HCT116 (cell line): ENCODE measurements at regions not wholly inside any gene's neighbourhood (a gene's known extent, or its start where the extent isn't known, plus 50 kb on each side); places are given as distances from the start of the nearest gene placed in this dataset.

Experiments used
- ATAC-seq: fragments of 200-7000 bp; cut with Tn5 transposase; 2 replicates; pipeline ENCODE4 v1.9.1; 2020; ENCODE audit warnings: mild to moderate bottlenecking, moderate library complexity
- BruUV-seq: library from RNA; stranded (reverse); fragments of 400-500 nt; replicated peaks from 2 replicates; lab custom pipeline; 2021; lab: Mats Ljungman, UMichigan
- CTCF ChIA-PET: fragments of 300-600 bp; sonication (Branson Sonifier 250); formaldehyde crosslinking; loops from one replicate; lab custom pipeline; 2021; ENCODE audit warnings: antibody characterized with exemption; lab: Charles Lee
- POLR2A ChIA-PET: fragments of 300-600, 350-600 bp; sonication (Branson Sonifier 250); formaldehyde crosslinking; loops from one replicate; lab custom pipeline; 2021; ENCODE audit warnings: antibody characterized with exemption; lab: Charles Lee
- RAD21 ChIA-PET, 2 experiments: fragments of 300-600 bp; sonication (Branson Sonifier 250); formaldehyde crosslinking; loops; one replicate each; lab custom pipeline; 2023; ENCODE audit warnings: low total read pairs in 2 of 2; ENCODE audit not compliant: uncharacterized antibody in 2 of 2, unreplicated experiment in 2 of 2, low non-redundant PET in 1 of 2; lab: Charles Lee
- DNase-seq: peaks from one replicate; pipeline ENCODE4 v3.0.0-alpha.2; 2010; ENCODE audit warnings: low read depth, low spot score
- H2AFZ ChIP-seq: fragments of 200-600 bp; shearing (Covaris generic), sonication (generic); 2 replicates; pipeline ENCODE4 v1.6.1; 2017; ENCODE audit warnings: low read depth, mixed run types, mixed read lengths, antibody characterized with exemption, low read length; ENCODE audit not compliant: poor library complexity, severe bottlenecking
- H3K27ac ChIP-seq: 2 replicates; pipeline ENCODE4 v1.5.1; 2012; ENCODE audit warnings: low read depth, low read length
- H3K27me3 ChIP-seq: fragments of 200-600 bp; sonication (generic); 2 replicates; pipeline ENCODE4 v1.6.1; 2016; ENCODE audit warnings: mixed run types, low read length, mixed read lengths; ENCODE audit not compliant: insufficient read depth
- H3K36me3 ChIP-seq, 2 experiments: fragments of 200-500 bp in 1 of 2; fragments of 200-600 bp in 1 of 2; sonication (Bioruptor generic) in 1 of 2; sonication (generic) in 1 of 2; 2 replicates each; pipeline versions ENCODE4 v1.5.1 to v1.6.1; 2014 to 2016; ENCODE audit warnings: low read length in 2 of 2, inconsistent platforms in 1 of 2, mixed read lengths in 1 of 2, mixed run types in 1 of 2; ENCODE audit not compliant: insufficient read depth in 2 of 2, control insufficient read depth in 1 of 2
- H3K4me1 ChIP-seq, 2 experiments: fragments of 200-600 bp in 1 of 2; sonication (generic) in 1 of 2; 2 replicates each; pipeline versions ENCODE4 v1.5.1 to v1.6.1; 2012 to 2017; ENCODE audit warnings: low read length in 2 of 2, inconsistent platforms in 1 of 2, mild to moderate bottlenecking in 1 of 2, mixed read lengths in 1 of 2, mixed run types in 1 of 2, moderate library complexity in 1 of 2; ENCODE audit not compliant: insufficient read depth in 2 of 2, control insufficient read depth in 1 of 2
- H3K4me2 ChIP-seq: fragments of 200-600 bp; sonication (generic); 2 replicates; pipeline ENCODE4 v1.6.1; 2017; ENCODE audit warnings: mixed run types, low read length, mixed read lengths
- H3K4me3 ChIP-seq, 2 experiments: fragments of 200-600 bp in 1 of 2; sonication (generic) in 1 of 2; replicated peaks in 1 of 2; 2 replicates each; pipeline ENCODE4 v1.5.1; 2011 to 2016; ENCODE audit warnings: low read length in 2 of 2, control low read depth in 1 of 2, low read depth in 1 of 2, mild to moderate bottlenecking in 1 of 2, mixed read lengths in 1 of 2, mixed run types in 1 of 2
- H3K79me2 ChIP-seq: fragments of 200-600 bp; sonication (generic); 2 replicates; pipeline ENCODE4 v1.6.1; 2017; ENCODE audit warnings: mild to moderate bottlenecking, mixed run types, low read length, moderate library complexity, mixed read lengths; ENCODE audit not compliant: insufficient read depth
- H3K9ac ChIP-seq: fragments of 200-600 bp; sonication (generic); 2 replicates; pipeline ENCODE4 v1.6.1; 2016; ENCODE audit warnings: low read length, mixed read lengths
- H3K9me2 ChIP-seq: fragments of 200-600 bp; sonication (generic), shearing (Covaris generic); 2 replicates; pipeline ENCODE4 v1.6.1; 2017; ENCODE audit warnings: mixed run types, mild to moderate bottlenecking, moderate library complexity; ENCODE audit not compliant: insufficient read depth
- H3K9me3 ChIP-seq, 2 experiments: fragments of 200-500 bp in 1 of 2; fragments of 200-600 bp in 1 of 2; sonication (Bioruptor generic) in 1 of 2; sonication (generic) in 1 of 2; 2 replicates each; pipeline ENCODE4 v1.6.1; 2014 to 2017; ENCODE audit warnings: low read length in 2 of 2, mixed read lengths in 2 of 2, inconsistent platforms in 1 of 2, low read depth in 1 of 2, mild to moderate bottlenecking in 1 of 2, mixed run types in 1 of 2, moderate library complexity in 1 of 2; ENCODE audit not compliant: control insufficient read depth in 1 of 2, insufficient read depth in 1 of 2
- H4K20me1 ChIP-seq: fragments of 200-600 bp; sonication (generic), shearing (Covaris generic); 2 replicates; pipeline ENCODE4 v1.6.1; 2017; ENCODE audit warnings: mixed run types, mild to moderate bottlenecking, moderate library complexity; ENCODE audit not compliant: insufficient read depth
- ATF3 ChIP-seq: IDR thresholded peaks from 2 replicates; pipeline ENCODE4 v1.6.1; 2012
- CBX3 ChIP-seq: IDR thresholded peaks from 2 replicates; pipeline ENCODE4 v1.6.1; 2012; ENCODE audit warnings: low read depth
- CEBPB ChIP-seq: IDR thresholded peaks from 2 replicates; pipeline ENCODE4 v1.6.1; 2012; ENCODE audit warnings: low read depth
- CTCF ChIP-seq, 3 experiments: fragments of 200-600 bp in 1 of 3; sonication (generic) in 1 of 3; IDR thresholded peaks in 2 of 3; conservative IDR thresholded peaks in 1 of 3; 2 replicates each; pipeline ENCODE4 v1.5.1; 2012 to 2017; ENCODE audit warnings: low read depth in 2 of 3, low read length in 2 of 3, antibody characterized with exemption in 1 of 3, borderline replicate concordance in 1 of 3, control low read depth in 1 of 3, mild to moderate bottlenecking in 1 of 3, mixed read lengths in 1 of 3, mixed run types in 1 of 3, moderate library complexity in 1 of 3; ENCODE audit not compliant: insufficient read depth in 1 of 3
- EGR1 ChIP-seq: IDR thresholded peaks from 2 replicates; pipeline ENCODE4 v1.6.1; 2012; ENCODE audit warnings: low read depth
- ELF1 ChIP-seq: IDR thresholded peaks from 2 replicates; pipeline ENCODE4 v1.6.1; 2012; ENCODE audit warnings: low read depth, borderline replicate concordance
- EZH2phosphoT487 ChIP-seq: fragments of 200-600 bp; IDR thresholded peaks from 2 replicates; pipeline ENCODE4 v1.6.1; 2018; ENCODE audit warnings: antibody characterized with exemption, borderline replicate concordance
- FOSL1 ChIP-seq: IDR thresholded peaks from 2 replicates; pipeline ENCODE4 v1.6.1; 2012; ENCODE audit warnings: low read depth
- POLR2A ChIP-seq: IDR thresholded peaks from 2 replicates; pipeline ENCODE4 v1.7.0; 2011; ENCODE audit warnings: borderline replicate concordance; ENCODE audit not compliant: insufficient read depth, insufficient read length; ENCODE audit errors: extremely low read depth
- POLR2AphosphoS5 ChIP-seq: IDR thresholded peaks from 2 replicates; pipeline ENCODE4 v1.6.1; 2011; ENCODE audit warnings: mild to moderate bottlenecking, low read depth, low read length, moderate library complexity
- REST ChIP-seq: IDR thresholded peaks from 2 replicates; pipeline ENCODE4 v1.6.1; 2012; ENCODE audit warnings: low read depth
- SIN3A ChIP-seq: IDR thresholded peaks from 2 replicates; pipeline ENCODE4 v1.6.1; 2012; ENCODE audit warnings: low read depth
- SRF ChIP-seq: IDR thresholded peaks from 2 replicates; pipeline ENCODE4 v1.6.1; 2012; ENCODE audit warnings: low read depth
- TCF7L2 ChIP-seq: IDR thresholded peaks from 2 replicates; pipeline ENCODE4 v1.7.0; 2011; ENCODE audit warnings: borderline replicate concordance, inconsistent platforms; ENCODE audit not compliant: insufficient read depth, insufficient read length; ENCODE audit errors: extremely low read depth
- ZBTB33 ChIP-seq: IDR thresholded peaks from 2 replicates; pipeline ENCODE4 v1.6.1; 2011; ENCODE audit warnings: mild to moderate bottlenecking, low read length, moderate library complexity; ENCODE audit not compliant: insufficient replicate concordance; ENCODE audit errors: extremely low read depth
- ZFX ChIP-seq: fragments of 450-650 bp; IDR thresholded peaks from 2 replicates; pipeline ENCODE4 v1.6.1; 2017
- ZNF274 ChIP-seq: fragments of 200-500 bp; sonication (Bioruptor generic); IDR thresholded peaks from 2 replicates; pipeline ENCODE4 v1.6.1; 2014; ENCODE audit warnings: mild to moderate bottlenecking, low read depth, low read length, inconsistent platforms
- intact Hi-C: fragments of 100-400 bp; cut with micrococcal nuclease; formaldehyde crosslinking; loops from 2 replicates; pipeline ENCODE4 v1.10.0; 2022

- TF ChIP-seq REST (no peak), ATF3 (no peak), ZNF274 (no peak)
Measured at GRCh38 chr18:48486754-48487153, 52.1 kb upstream of the CTIF start (continued).

- no peaks in the 10 kb centered on the region for H3K9me3 ChIP-seq
- H3K4me3 ChIP-seq: no peak overlapping the region
- no peak overlapping the region for H2AFZ ChIP-seq
- intact Hi-C loops: no loop called here
- BruUV-seq: no TSS peak
- H3K9ac ChIP-seq: no peak overlapping the region
- H3K9me2 ChIP-seq: no peaks in the 10 kb centered on the region
- no peaks in the 10 kb centered on the region for H3K36me3 ChIP-seq
- DNase-seq: no peak
- H4K20me1 ChIP-seq: no peaks in the 10 kb centered on the region
- RAD21 ChIA-PET: no interaction called here
- POLR2A ChIA-PET: no interaction called here
- H3K27me3 ChIP-seq: no peaks in the 10 kb centered on the region
- no peak for ATAC-seq
- no peaks in the 10 kb centered on the region for H3K79me2 ChIP-seq
- CTCF ChIA-PET: interaction anchor here (1.5 kb wide), 1 partner anchor 40 kb away, joined by 3 read pairs; no protein-coding TSS in a partner anchor
- no peak overlapping the region for H3K27ac ChIP-seq
- H3K4me1 ChIP-seq: peaks cover 16 to 20% of the 10 kb centered on the region in 2 experiments
- H3K4me2 ChIP-seq: no peak overlapping the region
- no peak for TF ChIP-seq CEBPB
- TF ChIP-seq CBX3: no peak
- no peak for TF ChIP-seq SRF
- TF ChIP-seq SIN3A: no peak
- TF ChIP-seq EZH2phosphoT487: no peak
- no peak for TF ChIP-seq TCF7L2
- TF ChIP-seq CTCF (IDR thresholded peaks at IDR 0.05 in 2 of 3, conservative IDR thresholded peaks at IDR 0.05 in 1 of 3; ENCODE audit: borderline replicate concordance in 1 of 3, insufficient read depth in 1 of 3, low read depth in 2 of 3, low read length in 2 of 3): no peak
- TF ChIP-seq ZBTB33: no peak
- no peak for TF ChIP-seq EGR1
- no peak for TF ChIP-seq ELF1
- no peak for TF ChIP-seq ZFX
- no peak for TF ChIP-seq FOSL1
- no peak for TF ChIP-seq POLR2AphosphoS5
- TF ChIP-seq POLR2A: no peak
- TF ChIP-seq ATF3: no peak
Measured at GRCh38 chr18:48485828-48486405, 52.9 kb upstream of the CTIF start.
